ENCODE measurements at regions not wholly inside any gene's neighbourhood (a gene's known extent, or its start where the extent isn't known, plus 50 kb on each side); places are given as distances from the start of the nearest gene placed in this dataset.
"Not testable (repeated sequence)": the region's sequence is repeated elsewhere in the genome, so short reads cannot be mapped to it uniquely, and the experiment has no call there.

DNA sequence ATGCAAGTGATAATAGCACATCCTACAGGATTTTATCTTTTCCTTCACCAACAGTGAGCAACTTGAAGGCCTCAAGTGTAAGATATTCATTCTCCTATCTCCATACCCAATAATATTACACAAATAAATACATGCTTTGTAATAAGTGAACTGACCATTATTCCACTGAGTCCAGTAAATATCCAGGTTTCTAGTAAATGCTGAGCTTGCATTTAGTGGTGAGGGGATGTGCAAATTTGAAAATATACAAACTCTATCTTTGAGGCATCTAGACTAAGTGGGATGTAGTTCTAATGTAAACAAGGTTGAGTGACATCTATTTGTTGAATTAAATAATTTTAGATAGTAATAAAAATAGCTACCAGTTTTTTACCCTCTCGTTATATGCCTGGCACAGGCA, 587.6 kb upstream of the IL12A start:
- H3K27ac ChIP-seq (ENCODE audit: low read depth, low read length): no peak overlapping the region
- no peaks in the 10 kb centered on the region for H3K4me1 ChIP-seq (ENCODE audit: control insufficient read depth in 3 of 3, insufficient read depth in 3 of 3, low read length in 3 of 3)
- no peak overlapping the region for H3K4me3 ChIP-seq (ENCODE audit: low read length in 3 of 3)
- H3K27me3 ChIP-seq (ENCODE audit: control insufficient read depth in 3 of 3, insufficient read depth in 3 of 3, low read length in 3 of 3): no peaks in the 10 kb centered on the region
- H3K36me3 ChIP-seq (ENCODE audit: control insufficient read depth in 3 of 3, insufficient read depth in 3 of 3, low read length in 3 of 3): no peaks in the 10 kb centered on the region
- peaks cover 0 to 2% (median 0%) of the 10 kb centered on the region in 3 donors for H3K9me3 ChIP-seq (ENCODE audit: control insufficient read depth in 3 of 3, low read length in 3 of 3)
- no peak overlapping the region for H3K9ac ChIP-seq (ENCODE audit: low read depth in 1 of 3, low read length in 3 of 3)

DNA sequence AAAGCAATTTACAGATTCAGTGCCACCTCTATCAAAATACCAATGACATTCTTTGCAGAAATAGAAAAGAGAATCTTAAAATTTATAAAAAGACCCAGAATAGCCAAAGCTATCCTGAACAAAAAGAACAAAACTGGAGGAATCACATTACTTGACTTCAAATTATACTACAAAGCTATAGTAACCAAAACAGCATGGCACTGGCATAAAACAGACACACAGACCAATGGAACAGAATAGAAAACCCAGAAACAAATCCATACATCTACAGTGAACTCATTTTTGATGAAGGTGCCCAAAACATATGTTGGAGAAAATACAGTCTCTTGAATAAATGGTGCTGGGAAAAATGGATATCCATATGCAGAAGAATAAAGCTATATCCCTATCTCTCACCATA, 578.9 kb upstream of the IL12A start:
- H3K27me3 ChIP-seq (ENCODE audit: control insufficient read depth in 3 of 3, insufficient read depth in 3 of 3, low read length in 3 of 3); H3K36me3 ChIP-seq (ENCODE audit: control insufficient read depth in 3 of 3, insufficient read depth in 3 of 3, low read length in 3 of 3); H3K4me1 ChIP-seq (ENCODE audit: control insufficient read depth in 3 of 3, insufficient read depth in 3 of 3, low read length in 3 of 3); H3K9ac ChIP-seq (ENCODE audit: low read depth in 1 of 3, low read length in 3 of 3); H3K27ac ChIP-seq (ENCODE audit: low read depth, low read length); H3K4me3 ChIP-seq (ENCODE audit: low read length in 3 of 3); H3K9me3 ChIP-seq (ENCODE audit: control insufficient read depth in 3 of 3, low read length in 3 of 3): not testable (repeated sequence)

DNA sequence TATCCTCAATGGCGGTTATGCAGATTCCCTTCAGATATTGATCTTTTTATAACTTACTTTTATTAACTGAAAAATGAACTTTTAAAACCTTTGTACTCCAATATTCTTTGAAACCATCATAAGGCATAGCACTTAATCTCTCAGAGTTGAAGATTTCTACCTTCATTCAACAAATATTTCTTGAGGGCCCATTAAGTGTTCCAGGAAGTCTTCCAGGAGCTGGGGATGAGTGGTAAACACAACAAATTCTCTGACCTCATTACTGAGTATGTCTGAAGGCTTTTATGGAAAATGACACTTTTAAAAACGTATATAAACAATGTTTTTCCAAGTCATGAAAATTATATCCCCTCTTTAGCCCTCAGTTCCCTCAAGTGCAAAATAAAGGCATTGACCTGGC, 575.3 kb upstream of the IL12A start:
- no peaks in the 10 kb centered on the region for H3K4me1 ChIP-seq (ENCODE audit: control insufficient read depth in 3 of 3, insufficient read depth in 3 of 3, low read length in 3 of 3)
- peaks cover 0 to 4% (median 2%) of the 10 kb centered on the region in 3 donors for H3K9me3 ChIP-seq (ENCODE audit: control insufficient read depth in 3 of 3, low read length in 3 of 3)
- no peak overlapping the region for H3K9ac ChIP-seq (ENCODE audit: low read depth in 1 of 3, low read length in 3 of 3)
- H3K27me3 ChIP-seq (ENCODE audit: control insufficient read depth in 3 of 3, insufficient read depth in 3 of 3, low read length in 3 of 3): no peaks in the 10 kb centered on the region
- no peak overlapping the region for H3K4me3 ChIP-seq (ENCODE audit: low read length in 3 of 3)
- H3K27ac ChIP-seq (ENCODE audit: low read depth, low read length): no peak overlapping the region
- H3K36me3 ChIP-seq (ENCODE audit: control insufficient read depth in 3 of 3, insufficient read depth in 3 of 3, low read length in 3 of 3): no peaks in the 10 kb centered on the region

DNA sequence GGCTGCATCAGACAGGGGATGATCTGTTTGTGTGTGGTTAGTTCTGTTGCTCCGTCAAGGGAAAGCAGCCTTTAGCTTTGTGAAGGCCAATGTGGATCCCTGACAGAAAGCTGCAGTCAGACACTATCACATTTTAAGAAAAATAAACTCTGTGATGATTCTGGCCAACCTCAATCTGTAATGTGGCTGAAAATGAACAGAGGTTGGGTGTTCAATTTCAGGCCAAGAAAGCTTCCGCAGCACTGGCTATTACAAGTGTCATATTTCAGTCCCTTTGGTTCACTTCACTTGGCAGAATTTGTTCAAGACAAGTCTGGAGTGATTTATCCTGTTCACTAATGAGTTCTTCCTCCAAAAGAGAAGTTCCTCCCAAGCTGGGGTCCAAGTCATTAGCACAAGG, 571.8 kb upstream of the IL12A start:
- Histone ChIP-seq H3K9me3 (ENCODE audit: control insufficient read depth in 3 of 3, low read length in 3 of 3) (no peaks in the 10 kb centered on the region), H3K36me3 (ENCODE audit: control insufficient read depth in 3 of 3, insufficient read depth in 3 of 3, low read length in 3 of 3) (no peaks in the 10 kb centered on the region), H3K27ac (ENCODE audit: low read depth, low read length) (no peak overlapping the region), H3K27me3 (ENCODE audit: control insufficient read depth in 3 of 3, insufficient read depth in 3 of 3, low read length in 3 of 3) (no peaks in the 10 kb centered on the region), H3K9ac (ENCODE audit: low read depth in 1 of 3, low read length in 3 of 3) (no peak overlapping the region), H3K4me3 (ENCODE audit: low read length in 3 of 3) (no peak overlapping the region), H3K4me1 (ENCODE audit: control insufficient read depth in 3 of 3, insufficient read depth in 3 of 3, low read length in 3 of 3) (no peaks in the 10 kb centered on the region)

DNA sequence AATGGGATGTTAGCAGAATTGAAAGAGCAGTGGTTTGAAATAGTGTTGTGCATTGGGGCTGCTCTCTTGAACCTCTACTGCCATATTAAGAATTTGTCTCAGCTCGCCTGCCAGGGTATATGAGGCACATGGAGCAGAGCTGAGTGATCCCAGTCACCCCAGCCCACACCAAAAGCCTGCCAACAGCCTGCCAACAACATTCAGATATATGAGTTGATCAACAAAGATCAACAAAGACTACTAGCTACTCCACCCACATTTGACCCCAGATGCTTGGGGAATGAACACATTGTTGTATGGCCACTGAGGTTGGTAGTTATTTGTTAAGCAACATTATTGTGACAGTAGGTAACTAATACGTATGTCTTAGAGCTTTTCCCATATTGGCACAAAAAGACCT, 570.9 kb upstream of the IL12A start:
- Histone ChIP-seq H3K27me3 (ENCODE audit: control insufficient read depth in 3 of 3, insufficient read depth in 3 of 3, low read length in 3 of 3) (no peaks in the 10 kb centered on the region), H3K27ac (ENCODE audit: low read depth, low read length) (no peak overlapping the region), H3K9me3 (ENCODE audit: control insufficient read depth in 3 of 3, low read length in 3 of 3) (no peaks in the 10 kb centered on the region)

DNA sequence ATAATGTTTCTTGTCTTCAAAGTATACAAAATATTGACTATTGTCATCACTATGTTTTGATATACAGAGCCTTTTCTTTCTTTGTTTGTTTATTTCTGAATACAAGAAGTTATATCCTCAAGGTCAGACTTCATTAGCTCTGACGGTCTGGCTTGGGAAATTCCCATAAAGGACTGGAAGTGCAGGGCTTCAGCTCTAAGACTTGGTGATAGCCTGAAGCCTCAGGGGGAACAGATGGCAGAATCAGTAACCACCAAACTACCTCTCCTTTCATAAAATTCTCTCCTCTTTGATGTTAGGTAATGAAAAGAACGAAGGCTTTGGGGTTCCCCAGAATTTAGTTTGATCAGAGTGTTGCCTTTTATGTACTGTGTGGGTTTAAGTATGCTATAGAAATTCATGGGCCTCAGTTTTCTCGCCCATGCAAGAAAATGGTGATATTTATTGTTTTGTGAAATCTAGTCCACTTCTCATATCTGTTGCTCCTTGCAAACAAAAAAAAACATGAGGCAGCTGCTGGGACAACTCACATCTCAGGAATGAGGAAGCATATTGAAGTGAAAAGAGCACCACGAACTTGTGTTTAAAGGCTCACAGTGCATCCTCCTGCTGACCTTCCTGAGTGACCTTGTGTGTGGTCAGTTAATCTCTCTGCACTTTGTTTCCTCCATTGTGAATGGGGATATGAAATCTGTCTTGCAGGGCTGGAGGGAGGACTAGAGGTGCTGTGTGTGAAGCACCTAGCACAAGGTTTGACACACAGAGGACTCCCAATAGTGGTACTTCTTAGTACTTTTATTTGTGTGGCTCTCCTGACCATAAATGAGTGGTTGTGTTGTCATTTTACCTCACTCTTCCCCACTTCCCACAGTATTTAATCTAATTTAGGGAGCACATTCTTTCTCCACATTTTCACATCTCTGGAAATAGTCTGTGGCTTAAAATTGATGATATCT, 569.8 kb upstream of the IL12A start:
- H3K4me1 ChIP-seq (ENCODE audit: control insufficient read depth in 3 of 3, insufficient read depth in 3 of 3, low read length in 3 of 3): no peaks in the 10 kb centered on the region
- H3K9ac ChIP-seq (ENCODE audit: low read depth in 1 of 3, low read length in 3 of 3): no peak overlapping the region
- no peak overlapping the region for H3K4me3 ChIP-seq (ENCODE audit: low read length in 3 of 3)
- no peak overlapping the region for H3K27ac ChIP-seq (ENCODE audit: low read depth, low read length)
- no peaks in the 10 kb centered on the region for H3K36me3 ChIP-seq (ENCODE audit: control insufficient read depth in 3 of 3, insufficient read depth in 3 of 3, low read length in 3 of 3)
- H3K9me3 ChIP-seq (ENCODE audit: control insufficient read depth in 3 of 3, low read length in 3 of 3): no peaks in the 10 kb centered on the region
- no peaks in the 10 kb centered on the region for H3K27me3 ChIP-seq (ENCODE audit: control insufficient read depth in 3 of 3, insufficient read depth in 3 of 3, low read length in 3 of 3)

More for the DNA sequence above, 570.9 kb upstream of the IL12A start:
- Histone ChIP-seq H3K9ac (ENCODE audit: low read depth in 1 of 3, low read length in 3 of 3) (no peak overlapping the region), H3K4me1 (ENCODE audit: control insufficient read depth in 3 of 3, insufficient read depth in 3 of 3, low read length in 3 of 3) (no peaks in the 10 kb centered on the region), H3K36me3 (ENCODE audit: control insufficient read depth in 3 of 3, insufficient read depth in 3 of 3, low read length in 3 of 3) (no peaks in the 10 kb centered on the region), H3K4me3 (ENCODE audit: low read length in 3 of 3) (no peak overlapping the region)

DNA sequence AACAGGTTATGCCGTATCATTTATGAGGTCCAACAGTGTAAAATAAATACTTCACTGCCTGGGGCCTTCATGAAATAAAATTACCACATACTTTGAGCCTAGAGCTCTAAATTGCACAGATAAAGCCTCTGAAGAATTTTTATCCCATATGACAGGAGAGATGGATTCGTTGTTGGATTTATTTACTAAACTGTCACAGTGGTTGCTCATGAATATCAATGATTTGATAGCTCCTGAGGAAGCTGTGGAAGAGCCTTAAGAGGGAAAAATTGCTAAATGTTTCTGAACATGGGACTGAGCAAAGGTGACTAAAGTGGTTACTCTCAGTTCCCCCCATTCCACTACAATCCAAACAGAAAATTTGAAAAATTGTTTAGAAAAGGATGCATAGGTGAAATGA, 558.9 kb upstream of the IL12A start:
- Histone ChIP-seq H3K4me3 (ENCODE audit: low read length in 3 of 3) (no peak overlapping the region), H3K27ac (ENCODE audit: low read depth, low read length) (no peak overlapping the region), H3K36me3 (ENCODE audit: control insufficient read depth in 3 of 3, insufficient read depth in 3 of 3, low read length in 3 of 3) (no peaks in the 10 kb centered on the region), H3K9ac (ENCODE audit: low read depth in 1 of 3, low read length in 3 of 3) (no peak overlapping the region), H3K27me3 (ENCODE audit: control insufficient read depth in 3 of 3, insufficient read depth in 3 of 3, low read length in 3 of 3) (no peaks in the 10 kb centered on the region), H3K9me3 (ENCODE audit: control insufficient read depth in 3 of 3, low read length in 3 of 3) (no peaks in the 10 kb centered on the region), H3K4me1 (ENCODE audit: control insufficient read depth in 3 of 3, insufficient read depth in 3 of 3, low read length in 3 of 3) (no peaks in the 10 kb centered on the region)

DNA sequence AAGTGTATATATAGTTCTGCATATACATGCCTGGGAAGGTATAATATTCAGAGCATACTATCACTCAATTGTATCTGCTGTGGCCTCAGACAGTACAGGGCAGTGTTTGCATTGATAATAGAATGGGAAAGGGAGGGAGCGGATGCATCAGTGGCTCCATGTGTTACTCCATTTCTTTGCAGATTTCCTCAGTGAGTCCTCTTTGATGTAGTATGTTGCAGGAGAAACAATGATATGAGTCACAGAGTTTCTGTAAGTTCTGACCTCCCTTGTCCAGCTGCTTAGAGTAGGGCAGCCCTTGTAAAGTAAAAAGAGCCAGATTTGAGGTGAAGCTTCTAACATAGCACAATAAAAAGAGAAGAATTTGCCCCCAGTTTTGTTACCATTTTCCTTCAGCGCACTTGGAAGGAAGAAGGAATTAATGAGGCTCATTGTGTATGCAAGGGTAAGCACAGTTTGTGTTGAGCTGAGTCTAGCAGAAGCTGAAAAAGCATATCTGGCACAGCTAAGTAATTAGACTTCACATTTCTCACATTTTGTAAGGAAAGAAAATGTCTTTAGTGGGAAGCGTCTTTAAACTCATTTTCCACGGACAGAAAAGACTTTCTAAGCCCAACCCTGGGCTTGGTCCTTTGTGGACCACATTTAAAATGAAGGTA, 555.8 kb upstream of the IL12A start:
- no peaks in the 10 kb centered on the region for H3K9me3 ChIP-seq (ENCODE audit: control insufficient read depth in 3 of 3, low read length in 3 of 3)
- no peak overlapping the region for H3K27ac ChIP-seq (ENCODE audit: low read depth, low read length)
- H3K27me3 ChIP-seq (ENCODE audit: control insufficient read depth in 3 of 3, insufficient read depth in 3 of 3, low read length in 3 of 3): no peaks in the 10 kb centered on the region
- H3K4me1 ChIP-seq (ENCODE audit: control insufficient read depth in 3 of 3, insufficient read depth in 3 of 3, low read length in 3 of 3): no peaks in the 10 kb centered on the region
- no peak overlapping the region for H3K4me3 ChIP-seq (ENCODE audit: low read length in 3 of 3)
- H3K9ac ChIP-seq (ENCODE audit: low read depth in 1 of 3, low read length in 3 of 3): no peak overlapping the region
- H3K36me3 ChIP-seq (ENCODE audit: control insufficient read depth in 3 of 3, insufficient read depth in 3 of 3, low read length in 3 of 3): no peaks in the 10 kb centered on the region

DNA sequence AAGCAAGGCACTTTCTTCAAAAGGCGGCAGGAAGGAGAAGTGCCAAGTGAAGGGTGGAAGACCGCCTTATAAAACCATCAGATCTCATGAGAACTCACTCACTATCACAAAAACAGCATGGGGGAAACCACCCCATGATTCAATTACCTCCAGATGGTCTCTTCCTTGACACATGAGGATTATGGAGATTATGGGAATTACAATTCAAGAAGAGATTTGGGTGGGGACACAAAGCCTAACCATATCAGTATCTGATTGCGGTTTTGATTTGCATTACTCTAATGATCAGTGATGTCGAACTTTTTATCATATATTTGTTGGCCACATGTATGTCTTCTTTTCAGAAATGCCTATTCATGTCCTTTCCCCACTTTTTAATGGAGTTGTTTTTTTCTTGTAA, 549.3 kb upstream of the IL12A start:
- Histone ChIP-seq H3K27me3 (ENCODE audit: control insufficient read depth in 3 of 3, insufficient read depth in 3 of 3, low read length in 3 of 3) (no peaks in the 10 kb centered on the region), H3K4me3 (ENCODE audit: low read length in 3 of 3) (no peak overlapping the region)

DNA sequence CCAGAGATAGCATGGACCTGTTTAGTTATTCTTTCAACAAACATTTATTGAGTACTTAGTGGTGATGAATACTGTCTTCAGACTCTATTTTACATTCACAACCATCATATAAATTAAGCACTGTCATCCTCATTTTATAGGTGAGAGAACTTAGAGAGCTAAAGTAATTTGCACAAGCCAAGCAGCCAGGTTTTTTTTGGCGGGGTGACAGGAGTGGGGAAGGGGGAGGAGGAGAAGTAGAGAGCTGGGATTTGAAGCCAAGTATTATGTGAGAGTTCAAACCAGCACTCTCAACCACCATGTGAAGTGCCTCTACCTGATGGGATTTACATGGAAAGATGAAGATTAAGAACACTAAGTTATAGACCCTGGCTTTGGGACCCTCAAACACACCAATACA, 547.4 kb upstream of the IL12A start:
- Histone ChIP-seq H3K36me3 (ENCODE audit: control insufficient read depth in 3 of 3, insufficient read depth in 3 of 3, low read length in 3 of 3) (no peaks in the 10 kb centered on the region), H3K4me1 (ENCODE audit: control insufficient read depth in 3 of 3, insufficient read depth in 3 of 3, low read length in 3 of 3) (no peaks in the 10 kb centered on the region), H3K4me3 (ENCODE audit: low read length in 3 of 3) (no peak overlapping the region), H3K9ac (ENCODE audit: low read depth in 1 of 3, low read length in 3 of 3) (no peak overlapping the region), H3K27me3 (ENCODE audit: control insufficient read depth in 3 of 3, insufficient read depth in 3 of 3, low read length in 3 of 3) (no peaks in the 10 kb centered on the region), H3K9me3 (ENCODE audit: control insufficient read depth in 3 of 3, low read length in 3 of 3) (peaks cover 0 to 3% (median 0%) of the 10 kb centered on the region in 3 donors), H3K27ac (ENCODE audit: low read depth, low read length) (no peak overlapping the region)

More for the DNA sequence above, 549.3 kb upstream of the IL12A start:
- Histone ChIP-seq H3K27ac (ENCODE audit: low read depth, low read length) (no peak overlapping the region), H3K36me3 (ENCODE audit: control insufficient read depth in 3 of 3, insufficient read depth in 3 of 3, low read length in 3 of 3) (no peaks in the 10 kb centered on the region), H3K9ac (ENCODE audit: low read depth in 1 of 3, low read length in 3 of 3) (no peak overlapping the region), H3K4me1 (ENCODE audit: control insufficient read depth in 3 of 3, insufficient read depth in 3 of 3, low read length in 3 of 3) (no peaks in the 10 kb centered on the region), H3K9me3 (ENCODE audit: control insufficient read depth in 3 of 3, low read length in 3 of 3) (peaks cover 0 to 3% (median 0%) of the 10 kb centered on the region in 3 donors)
